ENCODE measurements at regions not wholly inside any gene's neighbourhood (a gene's known extent, or its start where the extent isn't known, plus 50 kb on each side); places are given as distances from the start of the nearest gene placed in this dataset.

GRCh38 chr12:42958291-42958674 lies 368.7 kb upstream of the PRICKLE1 start:
- TF ChIP-seq POLR2AphosphoS5 (IDR thresholded peaks at IDR 0.05): no peak
- TF ChIP-seq, protein P1, sequence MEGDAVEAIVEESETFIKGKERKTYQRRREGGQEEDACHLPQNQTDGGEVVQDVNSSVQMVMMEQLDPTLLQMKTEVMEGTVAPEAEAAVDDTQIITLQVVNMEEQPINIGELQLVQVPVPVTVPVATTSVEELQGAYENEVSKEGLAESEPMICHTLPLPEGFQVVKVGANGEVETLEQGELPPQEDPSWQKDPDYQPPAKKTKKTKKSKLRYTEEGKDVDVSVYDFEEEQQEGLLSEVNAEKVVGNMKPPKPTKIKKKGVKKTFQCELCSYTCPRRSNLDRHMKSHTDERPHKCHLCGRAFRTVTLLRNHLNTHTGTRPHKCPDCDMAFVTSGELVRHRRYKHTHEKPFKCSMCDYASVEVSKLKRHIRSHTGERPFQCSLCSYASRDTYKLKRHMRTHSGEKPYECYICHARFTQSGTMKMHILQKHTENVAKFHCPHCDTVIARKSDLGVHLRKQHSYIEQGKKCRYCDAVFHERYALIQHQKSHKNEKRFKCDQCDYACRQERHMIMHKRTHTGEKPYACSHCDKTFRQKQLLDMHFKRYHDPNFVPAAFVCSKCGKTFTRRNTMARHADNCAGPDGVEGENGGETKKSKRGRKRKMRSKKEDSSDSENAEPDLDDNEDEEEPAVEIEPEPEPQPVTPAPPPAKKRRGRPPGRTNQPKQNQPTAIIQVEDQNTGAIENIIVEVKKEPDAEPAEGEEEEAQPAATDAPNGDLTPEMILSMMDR (IDR thresholded peaks at IDR 0.05): no peak

Data from prostate gland (tissue), 2 donors.